ELR (cell line): ENCODE measurements at regions not wholly inside any gene's neighbourhood (a gene's known extent, or its start where the extent isn't known, plus 50 kb on each side); places are given as distances from the start of the nearest gene placed in this dataset.
"Not testable (repeated sequence)": the region's sequence is repeated elsewhere in the genome, so short reads cannot be mapped to it uniquely, and the experiment has no call there.

ENCODE experiments used
- DNase-seq: peaks from one replicate; pipeline ENCODE4 v3.0.0-alpha.2; 2015; ENCODE audit warnings: low read depth

GRCh38 chr16:13471036-13471435 lies 448.9 kb upstream of the ERCC4 start:
- no peak for DNase-seq

GRCh38 chr16:13478991-13479390 lies 441.0 kb upstream of the ERCC4 start:
- no peak for DNase-seq

- no peak for DNase-seq
Observed at GRCh38 chr16:13479549-13479948, 440.4 kb upstream of the ERCC4 start.

- DNase-seq: no peak
Observed at GRCh38 chr16:13480801-13481200, 439.2 kb upstream of the ERCC4 start.

GRCh38 chr16:13483121-13483520 lies 436.8 kb upstream of the ERCC4 start:
- DNase-seq: no peak

- not testable (repeated sequence) for DNase-seq
Observed at GRCh38 chr16:13489416-13489815, 430.5 kb upstream of the ERCC4 start.

- no peak for DNase-seq
Observed at GRCh38 chr16:13492046-13492445, 427.9 kb upstream of the ERCC4 start.

- no peak for DNase-seq
Observed at GRCh38 chr16:13503960-13504635, 415.9 kb upstream of the ERCC4 start.

- DNase-seq: no peak
Observed at GRCh38 chr16:13507530-13507929, 412.4 kb upstream of the ERCC4 start.

- no peak for DNase-seq
Observed at GRCh38 chr16:13510425-13511151, 409.4 kb upstream of the ERCC4 start.

- no peak for DNase-seq
Observed at GRCh38 chr16:13517841-13518240, 402.1 kb upstream of the ERCC4 start.

GRCh38 chr16:13519871-13520270 lies 400.1 kb upstream of the ERCC4 start:
- DNase-seq: no peak

- no peak for DNase-seq
Observed at GRCh38 chr16:13521356-13521755, 398.6 kb upstream of the ERCC4 start.

- DNase-seq: no peak
Observed at GRCh38 chr16:13527332-13527731, 392.6 kb upstream of the ERCC4 start.

- no peak for DNase-seq
Observed at GRCh38 chr16:13528691-13529090, 391.3 kb upstream of the ERCC4 start.

GRCh38 chr16:13529193-13529982 lies 390.6 kb upstream of the ERCC4 start:
- no peak for DNase-seq

GRCh38 chr16:13540771-13541170 lies 379.2 kb upstream of the ERCC4 start:
- DNase-seq: no peak

GRCh38 chr16:13542284-13542683 lies 377.7 kb upstream of the ERCC4 start:
- no peak for DNase-seq

GRCh38 chr16:13543850-13544249 lies 376.1 kb upstream of the ERCC4 start:
- no peak for DNase-seq

- no peak for DNase-seq
Observed at GRCh38 chr16:13545271-13545670, 374.7 kb upstream of the ERCC4 start.

- no peak for DNase-seq
Observed at GRCh38 chr16:13550254-13550653, 369.7 kb upstream of the ERCC4 start.

GRCh38 chr16:13552062-13552959 lies 367.6 kb upstream of the ERCC4 start:
- no peak for DNase-seq
